IPS-18a (cell line): ENCODE measurements at regions not wholly inside any gene's neighbourhood (a gene's known extent, or its start where the extent isn't known, plus 50 kb on each side); places are given as distances from the start of the nearest gene placed in this dataset.

Experiments
- H3K27ac ChIP-seq: one replicate; pipeline ENCODE4 v1.5.1; 2013; ENCODE audit warnings: low read length
- H3K27me3 ChIP-seq: one replicate; pipeline ENCODE4 v1.6.1; 2013; ENCODE audit warnings: mild to moderate bottlenecking, low read length; ENCODE audit not compliant: control insufficient read depth, insufficient read depth
- H3K36me3 ChIP-seq: one replicate; pipeline ENCODE4 v1.6.1; 2013; ENCODE audit warnings: low read depth, low read length; ENCODE audit not compliant: control insufficient read depth
- H3K4me1 ChIP-seq: one replicate; pipeline ENCODE4 v1.6.1; 2013; ENCODE audit warnings: low read depth, low read length; ENCODE audit not compliant: control insufficient read depth
- H3K4me3 ChIP-seq: one replicate; pipeline ENCODE4 v1.5.1; 2013; ENCODE audit warnings: low read length
- H3K9ac ChIP-seq: one replicate; pipeline ENCODE4 v1.6.1; 2013; ENCODE audit warnings: mild to moderate bottlenecking, low read length, moderate library complexity
- H3K9me3 ChIP-seq: one replicate; pipeline ENCODE4 v1.6.1; 2013; ENCODE audit warnings: low read depth, low read length; ENCODE audit not compliant: control insufficient read depth

- Histone ChIP-seq H3K27me3 (no peaks in the 10 kb centered on the region), H3K4me1 (peaks cover 5% of the 10 kb centered on the region), H3K36me3 (no peaks in the 10 kb centered on the region), H3K9ac (no peak overlapping the region), H3K27ac (no peak overlapping the region), H3K4me3 (no peak overlapping the region), H3K9me3 (no peaks in the 10 kb centered on the region)
Measured at GRCh38 chr12:102726686-102727085, 190.4 kb downstream of the PAH start.

- no peak overlapping the region for H3K4me3 ChIP-seq
- no peak overlapping the region for H3K9ac ChIP-seq
- no peaks in the 10 kb centered on the region for H3K9me3 ChIP-seq
- no peak overlapping the region for H3K27ac ChIP-seq
- peaks cover 5% of the 10 kb centered on the region for H3K4me1 ChIP-seq
- no peaks in the 10 kb centered on the region for H3K27me3 ChIP-seq
- H3K36me3 ChIP-seq: no peaks in the 10 kb centered on the region
Measured at GRCh38 chr12:102722147-102722546, 194.9 kb downstream of the PAH start.

- no peaks in the 10 kb centered on the region for H3K4me1 ChIP-seq
Measured at GRCh38 chr12:102708108-102708507, 208.9 kb downstream of the PAH start.

GRCh38 chr12:102702447-102703114 lies 214.5 kb downstream of the PAH start:
- H3K4me3 ChIP-seq: no peak overlapping the region
- H3K9ac ChIP-seq: no peak overlapping the region
- H3K9me3 ChIP-seq: no peaks in the 10 kb centered on the region
- H3K27me3 ChIP-seq: no peaks in the 10 kb centered on the region
- no peak overlapping the region for H3K27ac ChIP-seq
- no peaks in the 10 kb centered on the region for H3K36me3 ChIP-seq
- no peaks in the 10 kb centered on the region for H3K4me1 ChIP-seq

More at GRCh38 chr12:102708108-102708507, 208.9 kb downstream of the PAH start:
- H3K27ac ChIP-seq: no peak overlapping the region
- no peaks in the 10 kb centered on the region for H3K9me3 ChIP-seq
- H3K27me3 ChIP-seq: no peaks in the 10 kb centered on the region
- no peaks in the 10 kb centered on the region for H3K36me3 ChIP-seq
- no peak overlapping the region for H3K4me3 ChIP-seq
- H3K9ac ChIP-seq: no peak overlapping the region

- Histone ChIP-seq H3K4me1 (peaks cover 2% of the 10 kb centered on the region), H3K9me3 (no peaks in the 10 kb centered on the region), H3K4me3 (no peak overlapping the region), H3K9ac (no peak overlapping the region), H3K36me3 (no peaks in the 10 kb centered on the region), H3K27ac (no peak overlapping the region), H3K27me3 (no peaks in the 10 kb centered on the region)
Measured at GRCh38 chr12:102696045-102696444, 215.7 kb upstream of the IGF1 start.

- Histone ChIP-seq H3K9ac (no peak overlapping the region), H3K27ac (no peak overlapping the region), H3K4me3 (no peak overlapping the region), H3K4me1 (peaks cover 4% of the 10 kb centered on the region), H3K36me3 (no peaks in the 10 kb centered on the region), H3K9me3 (no peaks in the 10 kb centered on the region), H3K27me3 (no peaks in the 10 kb centered on the region)
Measured at GRCh38 chr12:102694903-102695302, 214.5 kb upstream of the IGF1 start.

DNA sequence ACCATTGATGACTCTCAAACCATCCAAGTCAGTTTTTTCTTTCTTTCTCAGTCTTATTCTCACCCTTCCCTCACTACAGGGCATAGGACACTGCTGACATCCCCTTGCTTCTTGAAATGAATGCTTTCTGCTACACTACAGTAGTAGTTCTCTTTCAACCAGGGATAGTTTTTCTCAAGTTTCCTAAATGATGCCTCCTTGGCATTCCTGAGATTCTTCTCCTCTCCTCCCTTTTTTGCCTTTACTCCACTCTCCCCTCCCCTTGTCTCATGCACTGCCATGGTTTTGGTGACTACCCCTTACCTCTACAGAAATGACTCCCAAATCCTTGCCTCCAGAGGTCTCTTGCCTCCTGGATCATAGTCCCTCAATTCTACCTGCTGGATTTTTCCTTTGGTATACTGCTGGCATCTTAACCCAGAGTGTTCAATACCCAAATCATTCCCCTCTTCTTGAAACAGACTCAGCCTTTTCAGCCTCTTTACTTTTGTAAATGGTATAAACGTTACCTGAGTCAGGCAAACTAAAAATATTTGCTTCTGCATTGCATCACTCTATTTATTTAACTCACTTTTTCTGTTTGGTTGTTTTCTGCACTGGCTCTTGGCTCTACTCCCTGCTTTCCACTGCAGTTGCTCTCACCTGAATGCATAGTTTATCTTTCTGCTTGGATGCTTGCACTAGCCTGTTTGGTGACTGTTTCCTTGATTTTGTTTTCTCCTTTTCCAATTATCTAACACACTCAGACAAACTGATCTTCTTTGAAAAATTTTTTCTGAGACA lies 211.6 kb upstream of the IGF1 start:
- Histone ChIP-seq H3K27me3 (no peaks in the 10 kb centered on the region), H3K9me3 (no peaks in the 10 kb centered on the region), H3K4me3 (no peak overlapping the region), H3K9ac (no peak overlapping the region), H3K36me3 (no peaks in the 10 kb centered on the region), H3K4me1 (peaks cover 7% of the 10 kb centered on the region), H3K27ac (no peak overlapping the region)

DNA sequence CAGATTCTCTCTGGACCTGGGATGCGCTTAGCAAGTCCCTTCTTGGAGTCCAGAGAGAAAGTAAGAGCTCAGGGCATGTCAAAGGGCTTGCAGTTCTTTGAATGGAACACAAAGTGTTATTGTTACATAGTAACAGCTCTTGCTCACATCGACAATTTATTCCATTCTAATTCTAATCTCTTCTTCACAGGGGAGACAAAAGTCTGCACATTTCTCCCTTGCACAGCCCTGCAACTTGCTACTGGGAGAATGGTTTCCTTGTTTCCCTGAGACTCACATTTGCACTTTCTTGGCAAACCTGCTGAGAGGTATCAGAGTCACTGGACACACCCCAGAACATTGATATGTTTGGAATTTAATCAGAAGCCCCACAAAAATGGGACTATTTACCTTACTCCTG lies 209.9 kb upstream of the IGF1 start:
- no peak overlapping the region for H3K27ac ChIP-seq
- H3K9me3 ChIP-seq: no peaks in the 10 kb centered on the region
- no peaks in the 10 kb centered on the region for H3K36me3 ChIP-seq
- no peaks in the 10 kb centered on the region for H3K27me3 ChIP-seq
- no peak overlapping the region for H3K9ac ChIP-seq
- H3K4me1 ChIP-seq: peaks cover 7% of the 10 kb centered on the region
- H3K4me3 ChIP-seq: no peak overlapping the region

DNA sequence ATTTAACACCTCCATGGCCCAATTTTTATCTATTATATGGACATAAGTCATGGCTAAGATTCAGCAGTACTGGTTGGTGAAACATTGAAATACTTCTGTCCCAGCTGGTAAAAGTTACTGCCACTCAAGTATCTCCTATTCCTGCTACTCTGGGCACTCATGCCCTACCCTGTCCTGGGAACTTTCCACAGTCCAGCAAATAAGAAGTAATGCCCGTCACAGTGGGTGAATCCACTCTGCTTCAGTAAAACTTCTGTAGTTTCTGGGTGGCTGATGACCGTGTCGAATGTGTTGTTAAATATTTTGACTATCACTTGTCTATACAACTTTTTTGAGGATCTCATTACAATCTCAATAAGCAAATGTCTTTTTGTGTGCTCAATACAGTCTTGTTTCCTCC lies 209.3 kb upstream of the IGF1 start:
- H3K9me3 ChIP-seq: no peaks in the 10 kb centered on the region
- no peak overlapping the region for H3K9ac ChIP-seq
- H3K27me3 ChIP-seq: no peaks in the 10 kb centered on the region
- H3K4me3 ChIP-seq: no peak overlapping the region
- H3K27ac ChIP-seq: no peak overlapping the region
- peaks cover 7% of the 10 kb centered on the region for H3K4me1 ChIP-seq
- no peaks in the 10 kb centered on the region for H3K36me3 ChIP-seq

- Histone ChIP-seq H3K27ac (no peak overlapping the region), H3K27me3 (no peaks in the 10 kb centered on the region), H3K36me3 (no peaks in the 10 kb centered on the region), H3K4me3 (no peak overlapping the region), H3K4me1 (peaks cover 7% of the 10 kb centered on the region), H3K9ac (no peak overlapping the region), H3K9me3 (no peaks in the 10 kb centered on the region)
Measured at GRCh38 chr12:102687523-102687922, 207.2 kb upstream of the IGF1 start.

- Histone ChIP-seq H3K9ac (no peak overlapping the region), H3K27ac (no peak overlapping the region), H3K36me3 (no peaks in the 10 kb centered on the region), H3K4me3 (no peak overlapping the region), H3K9me3 (no peaks in the 10 kb centered on the region), H3K4me1 (peaks cover 2% of the 10 kb centered on the region), H3K27me3 (no peaks in the 10 kb centered on the region)
Measured at GRCh38 chr12:102685841-102686240, 205.5 kb upstream of the IGF1 start.

- Histone ChIP-seq H3K27me3 (no peaks in the 10 kb centered on the region), H3K9me3 (no peaks in the 10 kb centered on the region), H3K4me3 (no peak overlapping the region), H3K27ac (no peak overlapping the region), H3K36me3 (no peaks in the 10 kb centered on the region), H3K9ac (no peak overlapping the region), H3K4me1 (peaks cover 2% of the 10 kb centered on the region)
Measured at GRCh38 chr12:102685172-102685571, 204.8 kb upstream of the IGF1 start.
